H9 (cell line): ENCODE measurements at regions not wholly inside any gene's neighbourhood (a gene's known extent, or its start where the extent isn't known, plus 50 kb on each side); places are given as distances from the start of the nearest gene placed in this dataset.

Experiments used
- DNase-seq: peaks from one replicate; pipeline ENCODE4 v3.0.0-alpha.2; 2017
- H2AFZ ChIP-seq: one replicate; pipeline ENCODE4 v1.6.1; 2013; ENCODE audit warnings: mild to moderate bottlenecking, low read length, control low read depth, moderate library complexity
- H2AK5ac ChIP-seq: 2 replicates; pipeline ENCODE4 v1.6.1; 2013; ENCODE audit warnings: low read length, control low read depth, mixed read lengths; ENCODE audit not compliant: insufficient read length
- H2BK120ac ChIP-seq: one replicate; pipeline ENCODE4 v1.6.1; 2013; ENCODE audit warnings: low read depth, mild to moderate bottlenecking, low read length, control low read depth, inconsistent platforms; ENCODE audit not compliant: poor library complexity, severe bottlenecking
- H2BK12ac ChIP-seq: 2 replicates; pipeline ENCODE4 v1.6.1; 2013; ENCODE audit warnings: low read length, control low read depth, mixed read lengths, low read depth; ENCODE audit not compliant: insufficient read length
- H2BK15ac ChIP-seq: 2 replicates; pipeline ENCODE4 v1.6.1; 2013; ENCODE audit warnings: low read depth, low read length, control low read depth
- H2BK20ac ChIP-seq: one replicate; pipeline ENCODE4 v1.6.1; 2013; ENCODE audit warnings: low read depth, mild to moderate bottlenecking, low read length, control low read depth, inconsistent platforms; ENCODE audit not compliant: poor library complexity, severe bottlenecking
- H2BK5ac ChIP-seq: 2 replicates; pipeline ENCODE4 v1.6.1; 2013; ENCODE audit warnings: low read length, control low read depth, mixed read lengths; ENCODE audit not compliant: insufficient read length
- H3K14ac ChIP-seq: 2 replicates; pipeline ENCODE4 v1.6.1; 2013; ENCODE audit warnings: low read length, control low read depth; ENCODE audit not compliant: insufficient read depth
- H3K18ac ChIP-seq: 2 replicates; pipeline ENCODE4 v1.6.1; 2013; ENCODE audit warnings: low read depth, mild to moderate bottlenecking, mixed read lengths, low read length, control low read depth; ENCODE audit not compliant: insufficient read length
- H3K23ac ChIP-seq: 2 replicates; pipeline ENCODE4 v1.6.1; 2013; ENCODE audit warnings: low read length, control low read depth, mixed read lengths, low read depth; ENCODE audit not compliant: insufficient read length
- H3K23me2 ChIP-seq: 2 replicates; pipeline ENCODE4 v1.6.1; 2013; ENCODE audit warnings: low read depth, mild to moderate bottlenecking, mixed read lengths, low read length, control low read depth; ENCODE audit not compliant: insufficient read length, poor library complexity, severe bottlenecking
- H3K27ac ChIP-seq: 2 replicates; pipeline ENCODE4 v1.5.1; 2013; ENCODE audit warnings: low read length, control low read depth, mixed read lengths, low read depth; ENCODE audit not compliant: insufficient read length
- H3K27me3 ChIP-seq: 2 replicates; pipeline ENCODE4 v1.6.1; 2013; ENCODE audit warnings: low read length, control low read depth, inconsistent platforms; ENCODE audit not compliant: insufficient read depth
- H3K4ac ChIP-seq: 2 replicates; pipeline ENCODE4 v1.6.1; 2013; ENCODE audit warnings: low read depth, mild to moderate bottlenecking, control low read depth, inconsistent platforms, low read length, moderate library complexity
- H3K4me1 ChIP-seq: 2 replicates; pipeline ENCODE4 v1.6.1; 2013; ENCODE audit warnings: low read length, control low read depth, inconsistent platforms; ENCODE audit not compliant: insufficient read depth
- H3K4me2 ChIP-seq: 2 replicates; pipeline ENCODE4 v1.6.1; 2013; ENCODE audit warnings: low read length, control low read depth, mixed read lengths; ENCODE audit not compliant: insufficient read length, insufficient read depth
- H3K56ac ChIP-seq: 2 replicates; pipeline ENCODE4 v1.6.1; 2013; ENCODE audit warnings: low read depth, mild to moderate bottlenecking, mixed read lengths, low read length, control low read depth; ENCODE audit not compliant: insufficient read length
- H3K79me1 ChIP-seq: 2 replicates; pipeline ENCODE4 v1.6.1; 2013; ENCODE audit warnings: low read depth, mild to moderate bottlenecking, moderate library complexity, low read length, control low read depth, inconsistent platforms; ENCODE audit not compliant: insufficient read depth, poor library complexity, severe bottlenecking
- H3K79me2 ChIP-seq: 2 replicates; pipeline ENCODE4 v1.6.1; 2013; ENCODE audit warnings: low read length, control low read depth, inconsistent platforms; ENCODE audit not compliant: insufficient read depth
- H3K9ac ChIP-seq: 2 replicates; pipeline ENCODE4 v1.6.1; 2013; ENCODE audit warnings: low read length, control low read depth, mixed read lengths; ENCODE audit not compliant: insufficient read length; ENCODE audit errors: extremely low read depth
- H3K9me3 ChIP-seq: one replicate; pipeline ENCODE4 v1.6.1; 2013; ENCODE audit warnings: low read depth, low read length, inconsistent platforms; ENCODE audit not compliant: control insufficient read depth
- H3T11ph ChIP-seq: one replicate; pipeline ENCODE4 v1.6.1; 2013; ENCODE audit warnings: mild to moderate bottlenecking, low read length, control low read depth, inconsistent platforms
- H4K20me1 ChIP-seq: one replicate; pipeline ENCODE4 v1.6.1; 2013; ENCODE audit not compliant: control insufficient read depth, insufficient read length, insufficient read depth
- H4K5ac ChIP-seq: 2 replicates; pipeline ENCODE4 v1.6.1; 2013; ENCODE audit warnings: low read depth, mild to moderate bottlenecking, mixed read lengths, low read length, control low read depth; ENCODE audit not compliant: insufficient read length
- H4K8ac ChIP-seq: replicated peaks from 2 replicates; pipeline ENCODE4 v1.6.1; 2013; ENCODE audit warnings: low read length, control low read depth, mixed read lengths, low read depth; ENCODE audit not compliant: insufficient read length
- H4K91ac ChIP-seq: 2 replicates; pipeline ENCODE4 v1.6.1; 2013; ENCODE audit warnings: low read depth, mild to moderate bottlenecking, moderate library complexity, mixed read lengths, low read length, control low read depth; ENCODE audit not compliant: insufficient read length
- H3K27ac Mint-ChIP-seq, 3 experiments: 2 replicates in 2 of 3; 3 replicates in 1 of 3; pipeline ENCODE4 v1.8.0; 2020 to 2021; ENCODE audit warnings: mixed read lengths in 3 of 3, mild to moderate bottlenecking in 1 of 3, moderate library complexity in 1 of 3
- H3K27me3 Mint-ChIP-seq: 2 replicates; pipeline ENCODE4 v1.8.0; 2021; ENCODE audit warnings: low read depth, mild to moderate bottlenecking, moderate library complexity, mixed read lengths
- H3K36me3 Mint-ChIP-seq, 3 experiments: 2 replicates in 2 of 3; 3 replicates in 1 of 3; pipeline ENCODE4 v1.8.0; 2020 to 2021; ENCODE audit warnings: low read depth in 3 of 3, mixed read lengths in 3 of 3; ENCODE audit not compliant: insufficient read depth in 1 of 3
- H3K4me1 Mint-ChIP-seq, 2 experiments: 2 replicates each; pipeline ENCODE4 v1.8.0; 2020; ENCODE audit warnings: mixed read lengths in 2 of 2
- H3K4me3 Mint-ChIP-seq, 2 experiments: 2 replicates in 1 of 2; 3 replicates in 1 of 2; pipeline ENCODE4 v1.8.0; 2020 to 2021; ENCODE audit warnings: mild to moderate bottlenecking in 2 of 2, mixed read lengths in 2 of 2, moderate library complexity in 1 of 2
- H3K9me3 Mint-ChIP-seq, 2 experiments: 2 replicates in 1 of 2; 3 replicates in 1 of 2; pipeline ENCODE4 v1.8.0; 2020; ENCODE audit warnings: mild to moderate bottlenecking in 2 of 2, mixed read lengths in 2 of 2, moderate library complexity in 1 of 2
- whole genome bisulfite sequencing: extraction: QIAGEN DNeasy Blood & Tissue Kit; methylation state at CpG from one replicate; pipeline ENCODE4 v1.1.7; 2013; ENCODE audit warnings: missing lambda C conversion rate, low lambda C conversion rate, mixed read lengths; ENCODE audit not compliant: insufficient read length; ENCODE audit errors: extremely low coverage; 5-methylcytosine and 5-hydroxymethylcytosine counted together
- TF ChIP-seq, protein P1 (sequence below): fragments of 200-600 bp; sonication (generic); conservative IDR thresholded peaks from 3 replicates; pipeline ENCODE4 v1.8.0; 2021; ENCODE audit warnings: antibody characterized with exemption, mild to moderate bottlenecking

DNA sequence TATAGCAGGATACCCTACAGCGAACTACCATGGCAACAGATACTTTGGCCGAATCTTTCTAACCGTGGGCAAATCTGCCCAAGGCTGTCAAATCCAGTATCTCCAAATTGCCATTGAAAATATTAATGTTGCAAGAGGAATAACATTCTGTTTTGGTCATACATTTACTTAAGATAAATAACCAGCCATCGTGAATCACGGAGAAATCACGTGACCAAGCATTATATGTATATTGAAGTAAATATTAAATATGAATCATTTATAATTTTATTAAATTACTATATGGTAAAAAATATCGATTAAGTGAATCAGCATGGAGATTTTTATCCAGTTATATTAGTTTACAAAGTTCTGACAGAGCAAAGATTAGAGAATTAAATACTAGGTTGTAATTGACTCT is 714.6 kb upstream of the GJE1 start:
- no peak for DNase-seq
- Histone ChIP-seq H3T11ph (no peak overlapping the region), H3K56ac (no peak overlapping the region), H4K20me1 (no peaks in the 10 kb centered on the region), H4K5ac (no peak overlapping the region), H2BK12ac (no peak overlapping the region), H3K23ac (no peak overlapping the region), H4K91ac (no peak overlapping the region), H3K4ac (no peak overlapping the region), H3K27me3 (no peaks in the 10 kb centered on the region), H3K9me3 (no peaks in the 10 kb centered on the region), H2BK120ac (no peak overlapping the region), H2BK5ac (no peak overlapping the region), H3K79me2 (no peaks in the 10 kb centered on the region), H3K79me1 (no peaks in the 10 kb centered on the region), H2AK5ac (no peak overlapping the region), H4K8ac (no peak overlapping the region), H2BK15ac (no peak overlapping the region), H3K9ac (no peak overlapping the region), H3K14ac (no peak overlapping the region), H2AFZ (no peak overlapping the region), H3K23me2 (no peaks in the 10 kb centered on the region), H2BK20ac (no peak overlapping the region), H3K4me1 (no peaks in the 10 kb centered on the region), H3K4me2 (no peak overlapping the region), H3K27ac (no peak overlapping the region), H3K18ac (no peak overlapping the region)
- H3K27ac Mint-ChIP-seq: no peak overlapping the region
- H3K4me1 Mint-ChIP-seq: no peaks in the 10 kb centered on the region
- no peaks in the 10 kb centered on the region for H3K27me3 Mint-ChIP-seq
- no peaks in the 10 kb centered on the region; a peak in 1 of 5 replicates for H3K9me3 Mint-ChIP-seq
- H3K36me3 Mint-ChIP-seq: peaks cover 0 to 2% (median 0%) of the 10 kb centered on the region in 3 experiments; a peak in 1 of 7 replicates
- TF ChIP-seq, protein P1, sequence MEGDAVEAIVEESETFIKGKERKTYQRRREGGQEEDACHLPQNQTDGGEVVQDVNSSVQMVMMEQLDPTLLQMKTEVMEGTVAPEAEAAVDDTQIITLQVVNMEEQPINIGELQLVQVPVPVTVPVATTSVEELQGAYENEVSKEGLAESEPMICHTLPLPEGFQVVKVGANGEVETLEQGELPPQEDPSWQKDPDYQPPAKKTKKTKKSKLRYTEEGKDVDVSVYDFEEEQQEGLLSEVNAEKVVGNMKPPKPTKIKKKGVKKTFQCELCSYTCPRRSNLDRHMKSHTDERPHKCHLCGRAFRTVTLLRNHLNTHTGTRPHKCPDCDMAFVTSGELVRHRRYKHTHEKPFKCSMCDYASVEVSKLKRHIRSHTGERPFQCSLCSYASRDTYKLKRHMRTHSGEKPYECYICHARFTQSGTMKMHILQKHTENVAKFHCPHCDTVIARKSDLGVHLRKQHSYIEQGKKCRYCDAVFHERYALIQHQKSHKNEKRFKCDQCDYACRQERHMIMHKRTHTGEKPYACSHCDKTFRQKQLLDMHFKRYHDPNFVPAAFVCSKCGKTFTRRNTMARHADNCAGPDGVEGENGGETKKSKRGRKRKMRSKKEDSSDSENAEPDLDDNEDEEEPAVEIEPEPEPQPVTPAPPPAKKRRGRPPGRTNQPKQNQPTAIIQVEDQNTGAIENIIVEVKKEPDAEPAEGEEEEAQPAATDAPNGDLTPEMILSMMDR: no peak
- no CpG with 5 or more reads among the region's 7 CpGs for WGBS
- H3K4me3 Mint-ChIP-seq: no peak overlapping the region
